Mammary epithelial cell (primary cell): ENCODE measurements at regions not wholly inside any gene's neighbourhood (a gene's known extent, or its start where the extent isn't known, plus 50 kb on each side); places are given as distances from the start of the nearest gene placed in this dataset.

ENCODE experiments used
- EZH2 ChIP-seq: IDR thresholded peaks from 2 replicates; pipeline ENCODE4 v1.6.1; 2012; ENCODE audit warnings: low read length, inconsistent platforms, borderline replicate concordance
- TF ChIP-seq, protein P1 (sequence below), 2 donors: IDR thresholded peaks in 1 of 2; conservative IDR thresholded peaks in 1 of 2; 2 replicates each; pipeline ENCODE4 v1.5.1; 2011 to 2012; ENCODE audit warnings: inconsistent platforms in 2 of 2, low read length in 2 of 2, mild to moderate bottlenecking in 2 of 2, control low read depth in 1 of 2, low read depth in 1 of 2; ENCODE audit not compliant: insufficient read depth in 1 of 2; ENCODE audit errors: extremely low read depth in 1 of 2

- TF ChIP-seq, protein P1, sequence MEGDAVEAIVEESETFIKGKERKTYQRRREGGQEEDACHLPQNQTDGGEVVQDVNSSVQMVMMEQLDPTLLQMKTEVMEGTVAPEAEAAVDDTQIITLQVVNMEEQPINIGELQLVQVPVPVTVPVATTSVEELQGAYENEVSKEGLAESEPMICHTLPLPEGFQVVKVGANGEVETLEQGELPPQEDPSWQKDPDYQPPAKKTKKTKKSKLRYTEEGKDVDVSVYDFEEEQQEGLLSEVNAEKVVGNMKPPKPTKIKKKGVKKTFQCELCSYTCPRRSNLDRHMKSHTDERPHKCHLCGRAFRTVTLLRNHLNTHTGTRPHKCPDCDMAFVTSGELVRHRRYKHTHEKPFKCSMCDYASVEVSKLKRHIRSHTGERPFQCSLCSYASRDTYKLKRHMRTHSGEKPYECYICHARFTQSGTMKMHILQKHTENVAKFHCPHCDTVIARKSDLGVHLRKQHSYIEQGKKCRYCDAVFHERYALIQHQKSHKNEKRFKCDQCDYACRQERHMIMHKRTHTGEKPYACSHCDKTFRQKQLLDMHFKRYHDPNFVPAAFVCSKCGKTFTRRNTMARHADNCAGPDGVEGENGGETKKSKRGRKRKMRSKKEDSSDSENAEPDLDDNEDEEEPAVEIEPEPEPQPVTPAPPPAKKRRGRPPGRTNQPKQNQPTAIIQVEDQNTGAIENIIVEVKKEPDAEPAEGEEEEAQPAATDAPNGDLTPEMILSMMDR (conservative IDR thresholded peaks at IDR 0.05 in 1 of 2, IDR thresholded peaks at IDR 0.05 in 1 of 2; ENCODE audit: extremely low read depth in 1 of 2, insufficient read depth in 1 of 2, low read depth in 1 of 2, low read length in 2 of 2), result no peak
- TF ChIP-seq EZH2, result no peak
Measured at GRCh38 chr14:62283837-62284236, 521.6 kb downstream of the SNAPC1 start.
